ENCODE measurements at regions not wholly inside any gene's neighbourhood (a gene's known extent, or its start where the extent isn't known, plus 50 kb on each side); places are given as distances from the start of the nearest gene placed in this dataset.

- H3K36me3 Mint-ChIP-seq (ENCODE audit: low read depth) = no peaks in the 10 kb centered on the region
- Histone ChIP-seq H3K9ac (ENCODE audit: extremely low read depth, low read length, poor library complexity, severe bottlenecking) (no peak overlapping the region), H3K27ac (ENCODE audit: low read depth, low read length) (no peak overlapping the region), H3K4me1 (ENCODE audit: control insufficient read depth, insufficient read depth, low read length) (peaks cover 6% of the 10 kb centered on the region), H3K4me3 (ENCODE audit: low read length) (no peak overlapping the region), H3K27me3 (ENCODE audit: control insufficient read depth, insufficient read depth, low read length, poor library complexity, severe bottlenecking) (no peaks in the 10 kb centered on the region), H3K9me3 (ENCODE audit: control insufficient read depth, low read length) (peaks cover 67% of the 10 kb centered on the region), H3K36me3 (ENCODE audit: control insufficient read depth, insufficient read depth, low read length) (no peaks in the 10 kb centered on the region)
- TF ChIP-seq CTCF (conservative IDR thresholded peaks at IDR 0.05) = no peak
- H3K27me3 Mint-ChIP-seq (ENCODE audit: insufficient read depth) = peaks cover 27% of the 10 kb centered on the region
- peaks cover 19% of the 10 kb centered on the region for H3K4me1 Mint-ChIP-seq
- no peak overlapping the region for H3K27ac Mint-ChIP-seq
- WGBS, 2 experiments (ENCODE audit: insufficient coverage in 1 of 2, insufficient read length in 1 of 2) = 96% methylated on average over 5 of the region's 5 CpGs; no CpG with 5 or more reads in 1 of the 2 experiments
- no peak for DNase-seq
- peaks cover 42% of the 10 kb centered on the region for H3K9me3 Mint-ChIP-seq
- no peak overlapping the region for H3K4me3 Mint-ChIP-seq
Measured at GRCh38 chr14:66224492-66225178, 261.5 kb upstream of the CCDC196 start.

GRCh38 chr14:66225337-66225736 is 260.8 kb upstream of the CCDC196 start:
- H3K4me3 ChIP-seq (ENCODE audit: low read length) = peak overlapping the region; percentile 38
- no peaks in the 10 kb centered on the region for H3K36me3 Mint-ChIP-seq (ENCODE audit: low read depth)
- DNase-seq = no peak
- peaks cover 6% of the 10 kb centered on the region for H3K4me1 ChIP-seq (ENCODE audit: control insufficient read depth, insufficient read depth, low read length)
- no peaks in the 10 kb centered on the region for H3K27me3 ChIP-seq (ENCODE audit: control insufficient read depth, insufficient read depth, low read length, poor library complexity, severe bottlenecking)
- no peaks in the 10 kb centered on the region for H3K36me3 ChIP-seq (ENCODE audit: control insufficient read depth, insufficient read depth, low read length)
- no peak overlapping the region for H3K9ac ChIP-seq (ENCODE audit: extremely low read depth, low read length, poor library complexity, severe bottlenecking)
- H3K27ac Mint-ChIP-seq = no peak overlapping the region
- no peak overlapping the region for H3K4me3 Mint-ChIP-seq
- H3K27ac ChIP-seq (ENCODE audit: low read depth, low read length) = no peak overlapping the region
- peaks cover 39% of the 10 kb centered on the region for H3K9me3 Mint-ChIP-seq
- peaks cover 34% of the 10 kb centered on the region for H3K27me3 Mint-ChIP-seq (ENCODE audit: insufficient read depth)
- peaks cover 19% of the 10 kb centered on the region for H3K4me1 Mint-ChIP-seq
- H3K9me3 ChIP-seq (ENCODE audit: control insufficient read depth, low read length) = peaks cover 68% of the 10 kb centered on the region
- TF ChIP-seq CTCF (conservative IDR thresholded peaks at IDR 0.05) = no peak

- Histone ChIP-seq H3K36me3 (ENCODE audit: control insufficient read depth, insufficient read depth, low read length) (no peaks in the 10 kb centered on the region), H3K4me3 (ENCODE audit: low read length) (peak overlapping the region; percentile 26), H3K9me3 (ENCODE audit: control insufficient read depth, low read length) (peaks cover 59% of the 10 kb centered on the region), H3K27me3 (ENCODE audit: control insufficient read depth, insufficient read depth, low read length, poor library complexity, severe bottlenecking) (no peaks in the 10 kb centered on the region), H3K9ac (ENCODE audit: extremely low read depth, low read length, poor library complexity, severe bottlenecking) (no peak overlapping the region), H3K27ac (ENCODE audit: low read depth, low read length) (no peak overlapping the region), H3K4me1 (ENCODE audit: control insufficient read depth, insufficient read depth, low read length) (peaks cover 9% of the 10 kb centered on the region)
- Mint-ChIP-seq H3K27ac (no peak overlapping the region), H3K4me1 (peaks cover 32% of the 10 kb centered on the region), H3K4me3 (no peak overlapping the region), H3K36me3 (ENCODE audit: low read depth) (no peaks in the 10 kb centered on the region), H3K9me3 (peaks cover 29% of the 10 kb centered on the region), H3K27me3 (ENCODE audit: insufficient read depth) (peaks cover 65% of the 10 kb centered on the region)
- WGBS, 2 experiments (ENCODE audit: insufficient coverage in 1 of 2, insufficient read length in 1 of 2) = 92 to 100% methylated on average over 1 to 3 of the region's 3 CpGs
- no peak for TF ChIP-seq CTCF (conservative IDR thresholded peaks at IDR 0.05)
- DNase-seq = no peak
Measured at GRCh38 chr14:66228267-66228970, 257.8 kb upstream of the CCDC196 start.

Measured in endodermal cell (in vitro differentiated cells).